Body of pancreas (tissue), 4 donors: ENCODE measurements at regions not wholly inside any gene's neighbourhood (a gene's known extent, or its start where the extent isn't known, plus 50 kb on each side); places are given as distances from the start of the nearest gene placed in this dataset.

Experiments
- ATAC-seq: fragments of 150-250 bp; one replicate; pipeline ENCODE4 v1.9.1; 2016
- DNase-seq, 4 donors: peaks; one replicate each; pipeline ENCODE4 v3.0.0-alpha.2; 2019
- H3K27ac ChIP-seq, 4 donors: fragments of 200-600 bp; sonication (generic); 1 replicate in 3 of 4; 2 replicates in 1 of 4; pipeline versions ENCODE4 v1.5.1 to v1.6.1; 2016 to 2019; ENCODE audit warnings: mild to moderate bottlenecking in 1 of 4, mixed read lengths in 1 of 4, moderate library complexity in 1 of 4
- H3K27me3 ChIP-seq, 2 donors: fragments of 200-600 bp; sonication (generic); one replicate each; pipeline ENCODE4 v1.6.0; 2016; ENCODE audit warnings: mild to moderate bottlenecking in 1 of 2
- H3K36me3 ChIP-seq, 2 donors: fragments of 200-600 bp; sonication (generic); replicated peaks in 1 of 2; 2 replicates each; pipeline ENCODE4 v1.5.1; 2016; ENCODE audit warnings: low read depth in 2 of 2; ENCODE audit not compliant: insufficient read depth in 1 of 2
- H3K4me1 ChIP-seq: fragments of 200-600 bp; sonication (generic); one replicate; pipeline ENCODE4 v1.6.0; 2016
- H3K4me3 ChIP-seq, 2 donors: fragments of 200-600 bp; sonication (generic); 1 replicate in 1 of 2; 2 replicates in 1 of 2; pipeline ENCODE4 v1.5.1; 2016 to 2019
- H3K9me3 ChIP-seq, 3 donors: fragments of 200-600 bp; sonication (generic); 1 replicate in 2 of 3; 2 replicates in 1 of 3; pipeline ENCODE4 v1.5.1; 2016
- CTCF ChIP-seq, 7 experiments: fragments of 450-650 bp in 4 of 7; fragments of 200-600 bp in 3 of 7; sonication (generic) in 3 of 7; IDR thresholded peaks; one replicate each; pipeline ENCODE4 v1.5.1; 2016 to 2019; ENCODE audit warnings: antibody characterized with exemption in 7 of 7
- POLR2A ChIP-seq, 3 donors: fragments of 450-650 bp; IDR thresholded peaks; one replicate each; pipeline ENCODE4 v1.6.1; 2016; ENCODE audit warnings: antibody characterized with exemption in 3 of 3, mild to moderate bottlenecking in 2 of 3
- WGBS, 2 donors: methylation state at CpG; one replicate each; pipeline ENCODE4 v1.1.5; 2017; 5-methylcytosine and 5-hydroxymethylcytosine counted together
- intact Hi-C: fragments of 100-400 bp; cut with DNase I; formaldehyde crosslinking; loops from one replicate; pipeline ENCODE4 v1.15.1; 2023

DNA sequence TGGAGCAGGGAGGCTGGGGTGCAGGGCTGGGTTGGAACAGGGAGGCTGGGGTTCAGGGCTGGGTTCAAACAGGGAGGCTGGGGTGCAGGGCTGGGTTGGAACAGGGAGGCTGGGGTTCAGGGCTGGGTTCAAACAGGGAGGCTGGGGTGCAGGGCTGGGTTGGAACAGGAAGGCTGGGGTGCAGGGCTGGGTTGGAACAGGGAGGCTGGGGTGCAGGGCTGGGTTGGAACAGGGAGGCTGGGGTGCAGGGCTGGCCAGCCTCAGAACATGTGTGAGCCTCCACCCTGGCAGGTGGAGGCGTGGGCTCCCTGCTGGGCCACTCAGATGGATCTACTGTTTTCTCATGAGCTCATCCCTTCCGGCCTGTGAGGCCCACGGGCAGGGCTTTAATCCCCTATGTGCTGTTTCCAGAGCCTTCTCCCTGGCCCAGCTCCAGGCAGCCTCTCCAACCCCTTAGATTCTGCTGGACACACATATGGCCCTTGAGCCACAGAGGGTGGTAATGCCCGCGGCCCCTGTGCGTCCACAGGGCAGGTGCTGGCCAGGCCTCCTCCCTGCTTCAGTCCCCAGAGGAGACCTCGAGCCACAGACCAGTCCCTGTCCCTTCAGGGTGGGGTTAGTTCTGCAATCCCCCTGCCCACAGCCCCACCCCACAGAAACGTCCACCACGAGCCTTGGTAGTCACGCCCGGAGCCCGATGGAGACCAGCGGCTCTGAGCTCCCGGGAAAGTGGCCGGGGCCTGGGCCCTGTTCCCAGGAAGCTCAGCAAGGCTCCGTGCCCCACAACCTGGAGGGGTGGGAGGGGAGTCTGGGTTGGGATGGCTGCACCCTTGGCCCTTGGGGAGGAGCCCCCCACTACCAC is 197.9 kb downstream of the BRD1 start:
- Histone ChIP-seq H3K4me3 (no peak overlapping the region), H3K36me3 (no peaks in the 10 kb centered on the region), H3K4me1 (peaks cover 5% of the 10 kb centered on the region), H3K9me3 (no peaks in the 10 kb centered on the region), H3K27me3 (no peaks in the 10 kb centered on the region), H3K27ac (no peak overlapping the region)
- 49 to 80% methylated on average over 3 to 15 of the region's 16 CpGs for WGBS, 2 donors
- ATAC-seq (no peak), DNase-seq (no peak)
- intact Hi-C loops = no loop called here
- TF ChIP-seq POLR2A (IDR thresholded peaks at IDR 0.05) (no peak), CTCF (IDR thresholded peaks at IDR 0.05) (no peak)

DNA sequence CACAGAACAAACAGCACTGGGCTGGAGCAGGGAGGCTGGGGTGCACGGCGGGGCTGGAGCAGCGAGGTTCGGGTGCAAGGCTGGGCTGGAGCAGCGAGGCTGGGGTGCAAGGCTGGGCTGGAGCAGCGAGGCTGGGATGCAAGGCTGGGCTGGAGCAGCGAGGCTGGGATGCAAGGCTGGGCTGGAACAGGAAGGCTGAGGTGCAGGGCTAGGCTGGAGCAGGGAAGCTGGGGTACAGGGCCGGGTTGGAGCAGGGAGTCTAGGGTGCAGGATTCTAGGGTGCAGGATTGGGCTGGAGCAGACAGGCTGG is 198.5 kb downstream of the BRD1 start:
- DNase-seq (no peak), ATAC-seq (no peak)
- H3K9me3 ChIP-seq = no peaks in the 10 kb centered on the region
- no peak overlapping the region for H3K4me3 ChIP-seq
- TF ChIP-seq POLR2A (IDR thresholded peaks at IDR 0.05) = no peak
- no peaks in the 10 kb centered on the region for H3K27me3 ChIP-seq
- intact Hi-C loops = no loop called here
- WGBS, 2 donors = 56 to 62% methylated on average over 7 to 8 of the region's 8 CpGs
- H3K36me3 ChIP-seq = no peaks in the 10 kb centered on the region
- H3K27ac ChIP-seq = no peak overlapping the region
- peaks cover 5% of the 10 kb centered on the region for H3K4me1 ChIP-seq

DNA sequence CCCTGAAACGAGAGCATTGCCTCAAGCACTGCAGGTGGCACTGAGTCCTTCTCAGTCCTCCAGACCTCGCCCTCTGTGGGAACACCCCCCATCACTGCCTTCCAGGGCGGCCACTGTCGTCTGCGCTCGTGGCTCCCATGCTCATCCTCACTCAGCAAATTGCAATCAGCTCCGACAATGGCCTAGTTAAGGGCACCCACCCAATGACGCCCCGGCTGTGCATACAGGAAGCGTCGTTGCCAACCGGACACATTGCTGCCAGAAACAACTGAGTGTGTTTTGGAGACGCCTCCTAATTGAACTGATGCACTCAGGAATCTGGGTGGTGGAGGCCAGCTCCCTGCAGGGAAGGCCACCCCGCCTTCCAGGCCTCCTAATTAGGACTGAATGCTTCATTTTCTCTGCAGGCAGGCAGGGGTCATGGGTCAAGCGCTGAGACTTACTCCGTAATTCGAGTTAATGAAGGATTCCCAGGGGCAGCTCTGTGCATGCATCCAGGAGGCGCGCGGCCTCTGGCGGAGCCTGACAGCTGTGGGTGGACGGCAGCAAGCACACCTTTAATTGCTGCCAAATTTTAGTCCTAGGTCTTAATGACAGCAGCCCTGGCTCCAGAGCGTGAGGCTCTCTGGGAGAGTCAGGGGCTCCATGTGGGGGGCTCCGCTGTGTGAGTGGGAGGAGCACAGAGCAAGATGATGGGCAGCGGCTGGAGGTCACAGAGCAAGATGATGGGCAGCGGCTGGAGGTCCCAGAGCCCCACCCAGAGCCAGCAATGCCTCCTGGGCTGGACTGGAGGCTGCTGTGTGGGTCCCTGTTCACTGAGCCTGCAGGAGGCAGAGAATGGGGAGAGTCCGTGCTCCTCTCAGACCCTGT is 199.0 kb downstream of the BRD1 start:
- WGBS, 2 donors = 41 to 50% methylated on average over 24 to 27 of the region's 27 CpGs
- Histone ChIP-seq H3K9me3 (no peaks in the 10 kb centered on the region), H3K27ac (no peak overlapping the region), H3K27me3 (no peaks in the 10 kb centered on the region), H3K36me3 (no peaks in the 10 kb centered on the region), H3K4me1 (peaks cover 5% of the 10 kb centered on the region), H3K4me3 (no peak overlapping the region)
- intact Hi-C loops = no loop called here
- DNase-seq (no peak), ATAC-seq (no peak)
- TF ChIP-seq POLR2A (IDR thresholded peaks at IDR 0.05) (no peak), CTCF (IDR thresholded peaks at IDR 0.05) (no peak)

GRCh38 chr22:49627217-49628181 is 200.2 kb downstream of the BRD1 start:
- no peak overlapping the region for H3K27ac ChIP-seq
- ATAC-seq = no peak
- TF ChIP-seq POLR2A (IDR thresholded peaks at IDR 0.05) (no peak), CTCF (IDR thresholded peaks at IDR 0.05) (no peak)

More at GRCh38 chr22:49627217-49628181, 200.2 kb downstream of the BRD1 start:
- Histone ChIP-seq H3K4me1 (peaks cover 5% of the 10 kb centered on the region), H3K9me3 (no peaks in the 10 kb centered on the region), H3K4me3 (no peak overlapping the region), H3K36me3 (no peaks in the 10 kb centered on the region), H3K27me3 (no peaks in the 10 kb centered on the region)
- 53 to 56% methylated on average over 24 to 30 of the region's 31 CpGs for WGBS, 2 donors
- intact Hi-C loops = no loop called here
- DNase-seq = no peak
